ENCODE measurements at regions not wholly inside any gene's neighbourhood (a gene's known extent, or its start where the extent isn't known, plus 50 kb on each side); places are given as distances from the start of the nearest gene placed in this dataset.

DNA sequence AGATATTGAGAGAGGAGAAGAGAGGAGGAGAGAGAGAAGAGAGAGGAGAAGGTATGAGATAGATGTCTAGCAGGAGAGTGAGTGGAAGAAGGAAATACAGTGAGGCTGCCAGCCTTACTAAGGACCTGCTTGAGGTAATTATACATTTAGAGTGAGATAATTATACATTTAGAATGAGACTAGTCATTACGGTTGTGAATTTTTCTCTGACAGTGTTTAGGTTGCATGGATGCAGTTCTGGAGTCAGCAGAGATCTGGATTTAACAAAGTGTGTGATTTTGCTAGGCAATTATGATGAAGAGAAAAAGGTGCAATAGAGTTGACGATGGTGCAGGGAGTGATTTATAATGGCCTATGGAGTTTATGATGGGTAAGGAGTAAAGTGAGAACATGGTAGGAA lies 187.1 kb upstream of the ARX start:
- H3K4me2 ChIP-seq, result no peak overlapping the region
- H3K4me1 ChIP-seq, result no peaks in the 10 kb centered on the region
- no peak overlapping the region for H3K4me3 ChIP-seq
- H4K20me1 ChIP-seq, result no peaks in the 10 kb centered on the region
- H3K27ac ChIP-seq, result no peak overlapping the region
- TF ChIP-seq Cebpa-rat (IDR thresholded peaks at IDR 0.05), result no peak
- peaks cover 94 to 97% (median 96%) of the 10 kb centered on the region in 11 experiments for H3K27me3 ChIP-seq
- H3K36me3 ChIP-seq, result no peaks in the 10 kb centered on the region
- no peak overlapping the region for H3K9ac ChIP-seq
- H3K9me3 ChIP-seq (replicated peaks in 1 of 11), result peaks cover 0 to 8% (median 0%) of the 10 kb centered on the region in 11 experiments; a peak in 1 of 22 replicates

GRCh38 chrX:25198891-25199290 lies 183.1 kb upstream of the ARX start:
- Histone ChIP-seq H3K9ac (no peak overlapping the region), H3K36me3 (no peaks in the 10 kb centered on the region), H4K20me1 (no peaks in the 10 kb centered on the region; a peak in 2 of 22 replicates), H3K4me3 (no peak overlapping the region), H3K27ac (no peak overlapping the region), H3K9me3 (replicated peaks in 1 of 11) (peaks cover 0 to 29% (median 7%) of the 10 kb centered on the region in 11 experiments; a peak in 9 of 22 replicates), H3K27me3 (peaks cover 99 to 100% (median 100%) of the 10 kb centered on the region in 11 experiments), H3K4me1 (no peaks in the 10 kb centered on the region), H3K4me2 (no peak overlapping the region)
- no peak for TF ChIP-seq Cebpa-rat (IDR thresholded peaks at IDR 0.05)

DNA sequence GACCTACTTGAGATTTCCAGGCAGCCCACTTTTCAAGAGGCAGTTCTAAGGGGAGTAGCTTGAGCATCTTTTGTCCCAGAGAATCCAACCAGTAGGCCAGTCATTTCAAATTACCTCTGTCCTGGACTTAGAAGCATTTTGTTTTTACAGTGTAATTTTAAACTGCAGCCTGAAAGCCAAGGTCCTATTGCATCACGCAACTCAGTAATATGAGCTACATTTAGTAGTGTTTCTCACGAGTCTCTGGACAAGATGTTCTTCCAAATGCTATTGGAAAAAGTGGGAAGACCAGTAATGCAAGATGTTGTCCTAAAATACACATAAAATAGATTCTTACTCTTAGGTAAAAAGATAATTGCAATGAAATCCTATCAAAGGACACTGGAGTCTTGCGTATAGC lies 182.5 kb upstream of the ARX start:
- Histone ChIP-seq H3K36me3 (no peaks in the 10 kb centered on the region), H3K4me2 (no peak overlapping the region), H4K20me1 (no peaks in the 10 kb centered on the region; a peak in 2 of 22 replicates), H3K4me1 (no peaks in the 10 kb centered on the region), H3K27ac (no peak overlapping the region), H3K9ac (no peak overlapping the region), H3K27me3 (peaks cover 99 to 100% (median 100%) of the 10 kb centered on the region in 11 experiments), H3K4me3 (no peak overlapping the region), H3K9me3 (replicated peaks in 1 of 11) (peaks cover 0 to 29% (median 7%) of the 10 kb centered on the region in 11 experiments; a peak in 9 of 22 replicates)
- TF ChIP-seq Cebpa-rat (IDR thresholded peaks at IDR 0.05), result no peak

- H3K4me2 ChIP-seq, result no peak overlapping the region
- no peak overlapping the region for H3K9ac ChIP-seq
- H4K20me1 ChIP-seq, result no peaks in the 10 kb centered on the region; a peak in 2 of 22 replicates
- peaks cover 99 to 100% (median 100%) of the 10 kb centered on the region in 11 experiments for H3K27me3 ChIP-seq
- no peak for TF ChIP-seq Cebpa-rat (IDR thresholded peaks at IDR 0.05)
- H3K36me3 ChIP-seq, result no peaks in the 10 kb centered on the region
- H3K4me3 ChIP-seq, result no peak overlapping the region
- H3K9me3 ChIP-seq (replicated peaks in 1 of 11), result peaks cover 0 to 25% (median 7%) of the 10 kb centered on the region in 11 experiments; a peak in 9 of 22 replicates
- H3K27ac ChIP-seq, result no peak overlapping the region
- no peaks in the 10 kb centered on the region for H3K4me1 ChIP-seq
Measured at GRCh38 chrX:25196221-25196620, 180.5 kb upstream of the ARX start.

DNA sequence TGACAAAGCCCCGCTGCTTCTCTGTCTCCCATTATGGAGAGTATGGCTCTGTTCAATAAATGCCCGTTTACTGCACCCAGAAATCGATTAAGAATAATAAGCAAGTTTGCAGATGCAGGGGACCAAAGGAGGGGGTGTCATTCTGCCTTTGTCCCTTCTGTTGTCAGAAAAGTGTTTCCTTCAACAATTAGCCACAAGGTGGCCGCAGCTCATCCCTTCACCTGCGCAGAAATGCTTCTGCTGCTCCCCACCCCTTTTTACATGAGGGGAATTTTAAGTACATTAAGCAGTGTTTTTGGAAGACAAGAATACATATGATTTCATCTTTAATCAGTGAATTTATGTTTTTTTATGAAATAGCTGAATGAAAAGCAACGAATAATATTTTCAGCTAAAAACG lies 175.6 kb upstream of the ARX start:
- Histone ChIP-seq H3K4me3 (no peak overlapping the region), H3K36me3 (no peaks in the 10 kb centered on the region), H3K9ac (no peak overlapping the region), H3K4me2 (no peak overlapping the region), H3K9me3 (replicated peaks in 1 of 11) (peaks cover 7 to 30% (median 18%) of the 10 kb centered on the region in 11 experiments; a peak in 20 of 22 replicates), H4K20me1 (no peaks in the 10 kb centered on the region; a peak in 3 of 22 replicates), H3K27ac (no peak overlapping the region), H3K27me3 (peaks cover 98 to 100% (median 99%) of the 10 kb centered on the region in 11 experiments), H3K4me1 (no peaks in the 10 kb centered on the region)
- TF ChIP-seq Cebpa-rat (IDR thresholded peaks at IDR 0.05), result no peak

- 0 out of 22 replicates have a peak, but pooled peaks of 2 of the 11 experiments have one; percentile 10 to 17 for TF ChIP-seq Cebpa-rat (IDR thresholded peaks at IDR 0.05)
- Histone ChIP-seq H3K36me3 (no peaks in the 10 kb centered on the region), H3K27ac (no peak overlapping the region), H3K27me3 (peaks cover 96 to 100% (median 100%) of the 10 kb centered on the region in 11 experiments), H3K9ac (no peak overlapping the region), H3K4me3 (no peak overlapping the region), H3K4me1 (no peaks in the 10 kb centered on the region), H3K9me3 (replicated peaks in 1 of 11) (peaks cover 0 to 12% (median under 1%) of the 10 kb centered on the region in 11 experiments; a peak in 5 of 22 replicates), H4K20me1 (0 out of 22 replicates have a peak, but pooled peaks cover 0 to 3% (median 0%) of the 10 kb centered on the region in 11 experiments), H3K4me2 (no peak overlapping the region)
Measured at GRCh38 chrX:25181775-25182174, 166.0 kb upstream of the ARX start.

- Histone ChIP-seq H3K4me3 (no peak overlapping the region), H3K27me3 (peaks cover 96 to 100% (median 100%) of the 10 kb centered on the region in 11 experiments), H3K27ac (no peak overlapping the region), H3K9me3 (replicated peaks in 1 of 11) (peaks cover 0 to 3% (median 0%) of the 10 kb centered on the region in 11 experiments; a peak in 2 of 22 replicates), H3K4me2 (no peak overlapping the region), H3K4me1 (no peaks in the 10 kb centered on the region), H3K9ac (no peak overlapping the region), H3K36me3 (no peaks in the 10 kb centered on the region), H4K20me1 (0 out of 22 replicates have a peak, but pooled peaks cover 0 to 3% (median 0%) of the 10 kb centered on the region in 11 experiments)
- TF ChIP-seq Cebpa-rat (IDR thresholded peaks at IDR 0.05), result no peak
Measured at GRCh38 chrX:25180242-25180641, 164.5 kb upstream of the ARX start.

GRCh38 chrX:25178555-25178954 lies 162.8 kb upstream of the ARX start:
- H4K20me1 ChIP-seq, result peaks cover 0 to 3% (median 0%) of the 10 kb centered on the region in 11 experiments; a peak in 2 of 22 replicates
- TF ChIP-seq Cebpa-rat (IDR thresholded peaks at IDR 0.05), result no peak
- H3K4me1 ChIP-seq, result no peaks in the 10 kb centered on the region
- H3K36me3 ChIP-seq, result no peaks in the 10 kb centered on the region
- H3K4me3 ChIP-seq, result no peak overlapping the region
- H3K27ac ChIP-seq, result no peak overlapping the region
- no peak overlapping the region for H3K4me2 ChIP-seq
- H3K9me3 ChIP-seq (replicated peaks in 1 of 11), result peaks cover 0 to 3% (median 0%) of the 10 kb centered on the region in 11 experiments; a peak in 2 of 22 replicates
- H3K9ac ChIP-seq, result no peak overlapping the region
- peaks cover 96 to 100% (median 100%) of the 10 kb centered on the region in 11 experiments for H3K27me3 ChIP-seq

DNA sequence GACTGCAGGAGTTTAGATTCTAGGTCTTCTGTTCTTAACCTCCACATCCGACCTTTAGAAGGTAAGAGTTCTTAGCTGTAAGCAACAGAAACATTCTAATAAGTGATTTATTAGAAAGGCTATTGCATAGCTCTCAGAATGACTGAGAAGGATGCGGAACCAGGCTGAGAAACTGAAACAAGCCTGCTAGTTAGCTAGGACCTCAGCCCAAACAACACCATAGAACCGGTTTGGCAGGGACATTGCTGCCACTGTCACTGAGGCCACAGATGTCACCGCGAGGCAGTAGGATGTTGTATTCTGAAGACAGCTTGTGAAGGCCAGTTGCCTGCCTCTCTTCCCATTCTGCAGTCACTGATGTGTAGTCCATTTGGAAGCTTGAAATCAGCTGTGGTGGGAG lies 160.0 kb upstream of the ARX start:
- TF ChIP-seq Cebpa-rat (IDR thresholded peaks at IDR 0.05), result no peak
- Histone ChIP-seq H3K27ac (no peak overlapping the region), H3K9ac (no peak overlapping the region), H3K36me3 (no peaks in the 10 kb centered on the region), H3K9me3 (replicated peaks in 1 of 11) (peaks cover 0 to 3% (median 0%) of the 10 kb centered on the region in 11 experiments; a peak in 2 of 22 replicates), H3K27me3 (peaks cover 99 to 100% (median 100%) of the 10 kb centered on the region in 11 experiments), H3K4me3 (no peak overlapping the region), H4K20me1 (peaks cover 0 to 3% (median 0%) of the 10 kb centered on the region in 11 experiments; a peak in 2 of 22 replicates), H3K4me2 (no peak overlapping the region), H3K4me1 (0 out of 20 replicates have a peak, but pooled peaks cover 0 to 4% (median 0%) of the 10 kb centered on the region in 10 experiments)

All from BLaER1 treated with 17β-estradiol and CSF1 and Interleukin-3, amounts not matched to agents 10 nM and 100 nM (cell line).